Left forelimb (tissue), 1 donor: ENCODE measurements at regions not wholly inside any gene's neighbourhood (a gene's known extent, or its start where the extent isn't known, plus 50 kb on each side); places are given as distances from the start of the nearest gene placed in this dataset.

Source experiments
- DNase-seq: peaks from one replicate; pipeline ENCODE4 v3.0.0-alpha.2; 2018; ENCODE audit warnings: low spot score

DNA sequence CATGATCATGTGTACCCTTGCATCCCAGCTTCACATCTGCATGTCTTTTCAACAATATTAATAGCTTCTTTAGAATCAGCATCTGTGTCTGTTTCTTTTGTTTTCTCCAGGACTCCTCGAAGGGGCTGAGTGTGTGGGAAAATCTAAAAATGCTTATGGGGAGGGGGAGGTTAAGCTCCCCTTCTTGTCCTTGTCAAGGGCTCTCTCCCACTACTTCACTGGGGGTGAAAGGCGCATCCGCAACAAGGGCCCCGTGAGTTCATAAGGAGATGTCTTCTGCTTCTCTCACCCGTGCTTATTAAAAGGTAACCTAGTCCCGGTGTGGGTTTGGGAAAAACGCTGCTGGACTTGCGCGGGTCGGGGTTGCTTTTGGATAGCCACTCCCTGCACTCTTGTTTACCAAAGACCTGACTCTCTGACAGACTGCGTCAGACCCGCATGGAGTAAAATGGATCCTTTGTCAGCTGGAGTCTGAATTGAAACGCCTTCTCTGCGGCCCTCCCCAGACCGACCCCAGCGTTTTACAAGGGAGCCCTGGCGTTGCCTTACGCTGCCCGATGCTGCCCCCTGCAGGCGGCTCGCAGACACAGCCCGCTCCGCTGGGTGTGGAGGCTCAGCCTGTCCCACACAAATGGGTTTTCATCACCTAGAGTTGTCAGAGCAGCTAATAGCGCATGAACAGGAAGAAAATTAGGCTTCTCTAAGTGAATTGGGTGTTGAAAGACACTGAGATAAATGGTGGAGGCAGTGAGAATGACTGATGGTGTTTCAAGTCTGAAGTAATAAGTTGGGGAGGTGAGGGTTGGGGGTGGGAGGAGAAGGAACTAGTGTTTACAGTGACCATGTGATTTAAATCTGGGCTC is 53.8 kb downstream of the IER5 start:
- peak; percentile 93 for DNase-seq

DNA sequence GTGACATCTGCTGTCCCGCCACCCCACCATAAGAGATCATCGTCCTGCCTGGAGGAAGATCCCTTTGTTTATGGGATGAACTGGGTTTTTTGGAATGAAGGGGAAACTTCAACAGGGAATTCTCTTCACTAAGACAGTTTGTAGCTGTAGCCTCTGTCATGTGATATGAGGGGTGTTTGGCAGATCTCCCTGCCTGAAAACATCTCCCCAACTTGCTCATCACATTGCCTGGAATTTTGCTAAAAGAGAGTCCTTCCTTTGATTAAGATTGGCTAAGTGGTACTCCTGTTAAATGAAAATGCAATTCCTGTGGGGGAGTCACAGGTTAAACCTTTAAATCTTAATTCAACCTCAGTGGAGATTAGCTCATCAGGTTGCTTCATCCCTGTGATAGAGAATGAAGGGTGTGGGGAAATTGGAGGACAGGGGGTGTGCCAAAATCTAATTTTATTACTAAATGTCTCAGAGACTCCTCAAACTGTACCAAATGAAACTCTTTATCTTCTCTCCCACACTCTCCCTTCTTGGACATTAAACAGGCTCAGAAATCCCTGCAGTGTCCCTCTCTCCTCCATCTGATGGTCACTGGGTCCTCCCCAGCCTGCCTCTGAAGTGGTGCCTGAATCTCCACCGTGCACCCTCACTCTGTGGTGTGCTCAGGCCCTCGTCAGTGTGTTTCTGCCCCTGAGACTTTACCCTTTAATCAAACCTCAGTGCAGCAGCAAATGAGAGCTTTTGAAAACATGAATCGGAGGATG is 54.8 kb downstream of the IER5 start:
- no peak for DNase-seq

DNA sequence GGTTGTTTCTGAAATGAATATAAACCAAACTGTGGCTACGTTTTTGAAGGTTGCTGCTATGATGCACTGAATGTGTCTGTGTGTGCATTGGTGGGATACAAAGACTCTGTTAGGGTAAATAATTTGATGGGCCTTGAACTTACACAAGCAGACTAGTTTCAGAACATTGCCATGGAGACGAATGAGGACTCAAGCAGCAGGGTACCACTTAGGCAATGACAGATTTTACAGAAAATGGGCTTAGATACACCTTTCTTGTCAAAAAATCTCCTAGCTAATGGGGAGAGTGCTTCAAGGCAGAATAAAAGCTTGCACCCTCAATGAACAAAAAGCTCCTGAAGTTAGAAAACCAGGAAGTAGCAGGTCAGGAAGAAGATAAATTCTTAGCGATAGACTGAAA is 55.7 kb downstream of the IER5 start:
- DNase-seq, result no peak

DNA sequence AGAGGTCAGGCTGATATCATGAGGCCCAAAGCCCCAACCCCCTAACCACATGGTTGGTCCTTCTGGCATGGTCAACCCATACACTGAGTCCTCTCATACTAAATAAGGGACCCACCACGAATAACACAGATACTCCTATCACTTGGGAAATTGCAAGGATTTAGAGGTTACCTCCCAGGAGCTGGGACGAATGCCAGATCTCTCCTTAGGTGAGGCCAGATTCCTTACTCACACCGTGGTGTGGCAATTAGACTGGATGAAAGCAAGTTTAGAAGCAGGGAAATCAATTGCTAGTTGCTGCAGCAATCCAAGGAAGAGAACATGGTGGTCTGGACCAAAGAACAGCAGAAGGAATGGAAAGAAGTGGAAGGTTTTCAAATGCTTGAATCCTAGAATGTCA is 60.1 kb downstream of the IER5 start:
- DNase-seq, result no peak

DNA sequence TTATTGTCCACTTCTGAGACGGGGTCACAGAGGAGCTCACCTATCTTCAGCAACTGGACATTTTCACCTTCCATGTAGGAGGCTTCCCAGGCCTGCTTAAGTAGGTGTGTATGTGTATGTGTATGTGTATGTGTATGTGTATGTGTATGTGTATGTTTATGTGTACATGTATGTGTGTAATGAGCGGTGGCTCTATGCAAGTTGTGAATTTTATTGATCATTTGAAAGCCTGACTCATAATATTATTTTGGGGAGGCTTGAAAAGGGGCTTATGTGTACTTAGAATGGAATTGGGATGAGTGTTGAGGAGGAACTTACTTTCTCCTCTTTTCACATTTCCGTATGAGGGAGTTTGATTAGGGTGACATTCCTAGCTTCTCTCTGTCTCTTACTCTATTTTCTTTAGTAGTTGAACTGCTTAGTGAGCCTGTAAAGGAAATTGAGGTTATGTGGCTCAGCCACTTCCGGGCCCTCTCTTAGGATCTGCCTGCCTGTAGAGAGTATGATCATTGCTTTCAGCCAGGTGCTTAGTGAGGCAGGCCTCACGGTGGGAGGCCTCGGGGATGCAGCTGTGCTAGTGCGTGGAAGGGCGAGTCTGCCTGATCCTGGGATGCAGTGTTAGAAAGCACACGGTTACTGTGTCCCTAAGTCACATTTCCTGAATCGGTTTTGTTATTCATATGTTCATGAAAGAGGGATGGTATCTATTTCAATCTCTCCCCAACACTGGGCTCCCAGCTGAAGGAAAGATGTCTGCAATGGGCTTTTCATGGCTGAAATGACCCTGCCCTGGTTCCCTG is 61.0 kb downstream of the IER5 start:
- no peak for DNase-seq

DNA sequence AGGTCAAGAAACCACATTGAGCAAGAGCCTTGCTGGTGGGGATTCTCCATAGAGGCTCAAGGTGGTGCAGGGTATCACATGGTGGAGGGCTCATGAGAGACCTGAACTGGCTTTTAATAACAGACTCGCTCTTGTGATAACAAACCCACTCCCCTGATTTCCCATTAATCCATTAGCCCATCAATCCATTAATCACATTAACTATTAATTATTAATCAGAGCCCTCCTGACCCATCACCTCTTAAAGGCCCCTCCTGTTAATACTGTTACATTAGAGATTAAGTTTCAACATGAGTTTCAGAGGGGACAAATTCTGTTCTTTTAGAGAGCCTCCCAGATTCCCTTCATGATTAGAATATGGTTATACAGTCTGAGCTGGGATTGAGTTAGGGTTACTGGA is 61.8 kb downstream of the IER5 start:
- no peak for DNase-seq

DNA sequence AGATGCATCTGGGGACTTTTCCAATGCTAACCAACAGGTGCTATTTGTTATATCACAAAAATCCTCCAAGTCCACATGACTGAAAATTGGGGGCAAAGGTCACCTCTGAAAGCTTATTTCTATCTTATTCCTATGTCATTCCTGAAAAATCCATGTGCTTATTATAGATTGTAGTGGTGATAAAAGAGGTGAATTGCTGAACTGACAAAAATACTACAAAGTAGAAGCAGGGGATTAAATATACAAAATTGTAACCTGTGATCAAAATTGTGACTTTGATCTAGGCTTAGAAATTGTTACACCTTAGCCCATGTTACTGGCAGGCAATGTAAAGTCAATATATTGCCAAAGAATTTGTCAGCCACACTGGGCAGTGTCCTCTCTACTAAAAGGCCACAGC is 62.3 kb downstream of the IER5 start:
- DNase-seq, result no peak

DNA sequence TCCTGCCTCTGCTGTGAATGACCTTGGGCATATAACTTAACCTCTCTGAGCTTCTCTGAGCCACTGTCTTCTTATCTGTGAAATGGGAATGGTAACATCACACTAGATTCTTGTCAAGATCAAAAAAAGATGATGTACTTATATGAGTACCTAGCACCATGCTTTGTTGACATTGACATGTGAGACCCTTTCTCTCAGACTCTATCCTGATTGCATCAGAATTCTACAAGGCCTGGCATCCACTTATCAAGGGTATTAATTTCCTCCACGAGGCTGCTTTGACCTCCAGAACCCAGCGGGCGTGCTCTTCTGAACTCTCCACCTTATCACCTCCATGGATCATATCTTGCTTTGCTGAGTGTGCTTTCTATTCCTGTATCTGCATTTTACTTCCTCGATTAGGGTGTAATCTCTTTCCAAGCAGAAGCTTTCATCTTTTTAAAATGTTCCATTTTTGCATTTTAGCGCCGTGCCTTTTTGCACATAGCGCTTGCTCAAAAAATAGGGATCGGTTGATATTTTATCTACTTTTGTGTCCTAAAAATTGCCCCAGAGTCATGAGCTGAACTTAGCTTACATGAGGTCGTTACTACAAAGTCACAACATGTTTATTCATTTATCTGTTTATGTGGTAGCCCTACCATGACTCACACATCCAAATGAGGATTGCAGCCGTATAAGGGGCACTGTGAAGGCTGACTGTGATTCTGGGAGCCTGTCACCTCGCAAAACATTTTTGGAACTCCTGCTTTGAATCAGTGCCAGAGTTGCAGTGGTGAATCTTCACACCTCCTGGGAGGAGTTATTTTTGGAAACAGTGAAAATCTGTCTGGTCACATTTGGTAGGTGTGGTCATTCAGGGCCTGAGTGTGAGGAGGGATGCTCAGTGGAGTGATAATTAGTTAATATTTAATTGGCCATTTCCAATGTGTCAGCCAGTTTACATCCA is 63.2 kb downstream of the IER5 start:
- DNase-seq, result peak; percentile 31

DNA sequence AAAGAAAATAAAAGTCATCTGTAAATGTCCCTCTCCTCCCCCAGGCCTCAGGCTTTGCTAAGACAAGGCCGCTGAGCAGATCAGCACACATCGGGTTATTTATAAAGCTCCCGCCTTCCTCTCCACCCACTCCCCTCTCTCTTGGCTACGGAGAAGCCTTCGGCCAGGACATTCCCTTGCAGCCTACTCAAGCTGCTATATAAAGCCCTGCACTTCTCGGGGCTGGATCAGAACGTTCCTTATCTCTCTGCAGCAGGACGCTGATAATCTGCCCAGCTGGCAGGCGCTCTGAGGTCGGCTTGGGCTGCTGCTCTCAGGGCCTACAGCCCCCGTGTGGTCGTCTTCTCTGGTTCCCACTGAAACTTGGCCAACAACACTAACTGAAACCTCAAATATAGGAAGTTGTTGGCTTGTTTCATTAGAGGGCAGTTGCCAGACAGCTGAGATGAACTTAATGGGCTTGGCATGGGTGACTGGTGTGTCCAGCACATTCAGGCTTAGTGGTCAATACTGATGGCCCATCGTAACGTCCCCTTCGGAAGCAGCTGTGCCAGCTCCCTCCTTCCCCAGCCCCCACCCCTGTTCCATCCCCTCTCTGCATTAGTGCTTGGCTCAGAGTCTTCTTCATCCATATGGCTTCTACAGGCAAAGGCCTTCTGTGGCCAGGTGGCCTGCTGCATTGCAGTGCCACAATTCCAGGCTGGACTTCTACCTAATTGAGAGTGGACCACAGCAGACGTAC is 64.6 kb downstream of the IER5 start:
- peak; percentile 78 for DNase-seq

DNA sequence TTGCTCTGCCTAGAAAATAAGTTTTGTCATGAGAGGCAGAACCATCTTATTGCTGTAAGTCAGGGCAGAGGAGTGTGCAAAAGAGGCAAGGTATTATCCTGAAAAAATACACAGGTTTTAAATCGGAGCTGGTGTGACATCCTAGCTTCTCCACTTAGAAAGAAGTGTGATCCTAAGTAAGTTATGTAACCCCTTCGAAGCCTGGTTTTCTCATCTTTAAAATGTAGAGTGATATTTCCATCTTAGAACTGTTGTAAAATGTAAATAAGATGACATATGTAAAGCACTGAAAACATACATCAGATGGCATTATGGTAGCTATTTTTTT is 65.1 kb downstream of the IER5 start:
- no peak for DNase-seq

DNA sequence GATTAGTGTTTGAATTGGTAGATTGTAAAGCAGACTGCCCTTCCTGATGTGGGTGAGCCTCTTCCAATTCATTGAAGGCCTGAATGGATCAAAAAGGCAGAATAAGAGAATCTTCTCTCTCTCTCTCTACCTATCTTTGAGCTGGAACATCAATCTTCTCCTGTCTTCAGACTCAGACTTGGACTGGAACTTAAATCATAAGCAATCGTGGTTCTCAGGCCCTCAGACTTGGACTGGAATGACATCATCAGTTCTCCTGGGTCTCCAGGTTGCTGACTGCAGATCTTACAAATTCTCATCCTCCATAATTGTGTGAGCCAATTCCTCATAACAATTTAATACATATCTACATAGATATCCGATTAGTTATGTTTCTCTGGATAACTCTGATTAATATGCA is 66.8 kb downstream of the IER5 start:
- no peak for DNase-seq

DNA sequence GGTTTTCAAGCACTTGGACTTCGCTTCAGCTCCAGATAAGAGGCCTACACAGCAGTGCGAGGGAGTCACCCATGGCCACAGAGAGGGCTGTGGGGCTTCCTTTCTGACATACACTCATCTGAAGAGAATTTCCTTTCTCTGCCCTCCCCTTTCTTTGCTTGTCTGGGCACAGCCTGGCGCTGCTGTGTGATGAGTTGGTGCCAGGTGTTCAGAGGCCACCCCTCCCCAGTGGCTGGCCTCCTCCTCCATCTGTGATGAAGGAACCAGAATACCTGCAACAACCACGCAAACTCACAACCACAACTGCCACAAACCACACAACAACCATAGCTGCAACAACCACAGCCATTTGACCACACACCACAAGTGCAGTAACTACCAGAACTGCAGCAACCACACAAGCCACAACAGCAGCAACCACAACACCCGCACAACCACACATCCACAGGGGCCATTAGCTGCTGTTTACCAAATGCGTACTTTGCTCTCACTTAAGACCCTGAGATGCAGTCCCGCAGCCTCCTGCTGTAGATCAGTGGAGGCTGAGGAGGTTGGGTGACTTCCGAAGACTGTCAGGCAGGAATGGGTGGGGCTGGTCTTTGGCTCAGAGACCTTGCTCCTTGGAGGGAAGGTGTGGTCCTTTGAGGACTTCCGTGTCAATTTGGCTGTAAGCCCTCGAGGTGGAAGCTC is 71.1 kb downstream of the IER5 start:
- no peak for DNase-seq

DNA sequence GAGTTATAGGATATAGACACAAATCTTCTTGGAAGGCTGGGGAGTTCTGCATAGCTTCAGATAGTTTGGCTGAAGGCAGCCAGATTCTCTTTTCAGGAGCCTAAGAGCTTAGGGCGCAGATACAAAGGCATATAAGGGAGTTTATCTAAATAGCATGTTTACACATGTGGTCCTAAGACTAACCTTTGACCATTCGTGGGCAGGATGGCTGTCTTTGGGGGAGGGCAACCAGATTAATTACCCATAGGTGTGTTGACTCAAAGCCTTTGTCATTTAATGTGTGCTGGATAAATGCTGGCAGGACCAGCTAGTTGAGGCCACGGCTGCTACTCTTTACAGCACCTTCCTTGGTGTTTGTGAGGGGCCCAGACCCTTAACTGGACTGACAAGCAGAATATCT is 71.8 kb downstream of the IER5 start:
- DNase-seq, result no peak

DNA sequence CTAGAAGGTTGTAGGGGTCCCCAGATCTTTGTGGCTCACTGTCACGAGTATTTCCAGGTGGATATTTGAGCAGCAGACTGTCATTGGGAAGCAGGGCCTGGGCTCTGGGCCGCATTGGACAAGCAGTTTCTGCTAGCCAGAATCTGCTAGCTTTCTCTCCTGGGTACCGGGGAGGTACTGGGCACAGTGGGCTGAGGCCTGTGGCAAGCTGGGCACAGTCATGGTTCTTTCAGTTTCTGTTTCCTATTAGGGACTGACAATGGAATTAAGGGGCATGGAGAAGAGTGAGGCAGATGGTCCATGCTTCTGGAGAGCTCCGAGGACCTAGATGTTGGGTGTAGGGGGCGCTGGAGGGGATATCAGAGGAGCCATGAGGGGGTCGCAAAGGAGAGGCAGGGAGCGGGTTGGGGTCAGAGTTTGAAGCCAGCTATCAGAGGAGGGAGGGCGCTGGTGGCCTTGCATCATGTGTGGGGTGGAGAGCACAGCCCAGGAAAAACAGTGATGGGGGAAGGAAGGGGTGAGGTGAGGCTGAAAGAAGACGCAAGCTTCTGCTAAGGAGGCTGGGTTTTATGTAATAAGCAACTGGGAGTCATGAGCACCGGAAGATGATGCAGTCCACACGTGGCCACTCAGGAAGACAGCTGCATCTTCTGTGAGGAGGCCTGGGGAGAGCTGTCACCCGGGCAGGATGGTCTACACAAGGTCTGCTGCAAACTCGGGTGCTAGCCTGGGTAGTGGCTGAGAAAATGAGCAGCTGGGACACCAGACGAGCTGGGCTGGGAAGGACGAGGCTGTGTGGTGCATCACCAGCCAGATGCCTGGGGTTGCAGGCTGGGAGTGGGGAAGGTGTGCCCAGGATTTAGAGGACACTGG is 72.7 kb downstream of the IER5 start:
- no peak for DNase-seq

DNA sequence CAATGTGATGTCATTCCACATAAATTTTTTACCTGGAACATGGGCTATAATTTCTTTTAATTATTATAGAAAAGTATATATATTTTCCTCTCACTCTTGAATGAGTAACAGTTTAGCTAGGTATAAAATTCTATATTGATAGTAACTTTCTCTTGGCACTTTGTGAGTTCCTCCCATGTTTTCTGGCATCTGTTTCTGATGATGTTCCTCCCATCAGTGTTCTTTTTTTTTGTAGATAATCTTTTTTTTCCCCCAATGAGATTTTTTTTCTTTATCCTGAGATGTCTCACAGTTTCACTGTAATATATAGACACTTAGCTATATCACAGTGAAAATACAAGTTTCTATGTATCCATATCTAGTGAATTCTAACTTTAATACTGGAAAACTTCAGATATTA is 75.2 kb downstream of the IER5 start:
- DNase-seq, result no peak

DNA sequence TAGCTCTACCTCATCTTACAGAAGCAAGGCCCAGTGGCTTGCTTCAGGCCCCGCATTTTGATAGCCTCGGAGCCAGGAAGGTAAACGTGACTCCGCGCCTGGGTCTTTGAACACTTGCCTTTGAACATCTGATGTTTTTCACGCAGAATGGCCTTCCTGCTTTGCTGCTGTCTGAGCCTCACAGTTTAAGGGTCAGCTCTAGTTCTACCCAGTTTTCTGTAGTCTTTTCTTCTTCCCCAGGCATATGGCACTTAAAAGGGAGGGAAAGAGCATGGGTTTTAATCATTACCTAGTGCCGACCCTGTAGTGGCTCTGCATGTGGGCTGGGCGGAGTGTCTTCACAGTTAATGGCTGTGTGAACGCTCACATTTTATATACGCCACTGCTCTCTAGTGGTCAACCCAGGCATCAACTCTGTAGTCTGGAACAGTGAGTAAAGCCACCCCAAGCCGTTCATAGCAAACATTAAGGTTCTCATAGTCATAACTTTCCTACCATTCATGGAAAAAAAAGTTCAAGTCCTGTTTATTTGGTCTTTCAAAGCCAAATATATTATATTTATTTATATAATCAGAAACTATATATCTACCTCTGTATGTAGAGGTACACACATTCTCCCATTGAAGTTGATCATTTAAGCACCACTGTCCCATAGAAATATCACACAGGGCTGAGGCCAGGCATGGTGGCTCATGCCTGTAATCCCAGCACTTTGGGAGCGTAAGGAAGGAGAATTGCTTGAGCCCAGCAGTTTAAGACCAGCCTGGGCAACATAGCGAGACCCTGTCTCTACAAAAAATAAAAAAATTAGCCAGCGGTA is 78.1 kb downstream of the IER5 start:
- peak; percentile 64 for DNase-seq

DNA sequence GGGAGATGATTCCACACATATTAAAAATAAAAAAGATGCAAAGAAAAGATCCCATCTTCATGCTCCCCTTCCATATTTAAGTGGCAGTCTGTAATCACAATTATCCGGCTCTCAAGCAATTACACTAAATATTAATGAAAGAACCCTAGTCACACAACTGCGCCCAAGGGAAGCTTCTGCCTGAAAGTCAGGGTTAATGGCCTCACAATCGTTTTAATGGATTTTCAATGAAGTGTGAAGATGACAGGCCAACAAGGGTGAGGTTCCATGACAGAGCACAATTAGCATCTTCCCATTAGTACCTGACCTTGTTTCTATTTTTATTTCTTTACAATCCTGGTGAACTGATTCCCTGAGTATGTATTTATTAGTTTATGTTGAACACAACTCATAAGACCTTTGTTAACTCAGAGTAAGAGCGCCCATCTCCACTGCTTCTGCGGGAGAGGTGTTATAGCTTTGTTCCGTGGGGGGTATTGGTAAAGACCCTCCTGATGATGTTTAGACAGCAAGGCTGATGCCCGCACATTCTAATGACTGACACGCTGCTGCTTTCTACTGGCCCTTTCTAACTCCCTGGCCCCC is 80.9 kb downstream of the IER5 start:
- DNase-seq, result no peak

DNA sequence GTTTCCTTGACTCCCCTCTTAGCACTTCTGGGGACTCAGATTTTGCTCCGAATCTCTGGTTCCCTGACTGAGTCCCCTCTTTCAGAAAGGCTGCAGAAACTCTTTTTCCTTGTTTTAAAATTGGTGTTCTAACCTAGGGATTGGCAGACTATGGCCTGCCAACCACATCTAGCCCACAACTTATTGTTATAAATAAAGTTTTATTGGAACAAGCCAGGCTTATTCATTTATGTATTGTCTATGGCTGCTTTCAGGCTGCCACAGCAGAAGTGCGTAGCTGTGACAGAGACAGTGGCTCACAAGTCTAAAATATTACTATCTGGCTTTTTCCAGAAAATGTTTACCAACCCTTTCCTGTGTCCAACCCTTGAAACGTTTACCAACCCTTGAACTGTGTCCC is 81.7 kb downstream of the IER5 start:
- DNase-seq, result peak; percentile 3
